GM04503 (cell line): ENCODE measurements at regions not wholly inside any gene's neighbourhood (a gene's known extent, or its start where the extent isn't known, plus 50 kb on each side); places are given as distances from the start of the nearest gene placed in this dataset.
"Not testable (repeated sequence)": the region's sequence is repeated elsewhere in the genome, so short reads cannot be mapped to it uniquely, and the experiment has no call there.

ENCODE experiments used
- DNase-seq: peaks from one replicate; pipeline ENCODE4 v3.0.0-alpha.2; 2012; ENCODE audit warnings: low read depth

DNA sequence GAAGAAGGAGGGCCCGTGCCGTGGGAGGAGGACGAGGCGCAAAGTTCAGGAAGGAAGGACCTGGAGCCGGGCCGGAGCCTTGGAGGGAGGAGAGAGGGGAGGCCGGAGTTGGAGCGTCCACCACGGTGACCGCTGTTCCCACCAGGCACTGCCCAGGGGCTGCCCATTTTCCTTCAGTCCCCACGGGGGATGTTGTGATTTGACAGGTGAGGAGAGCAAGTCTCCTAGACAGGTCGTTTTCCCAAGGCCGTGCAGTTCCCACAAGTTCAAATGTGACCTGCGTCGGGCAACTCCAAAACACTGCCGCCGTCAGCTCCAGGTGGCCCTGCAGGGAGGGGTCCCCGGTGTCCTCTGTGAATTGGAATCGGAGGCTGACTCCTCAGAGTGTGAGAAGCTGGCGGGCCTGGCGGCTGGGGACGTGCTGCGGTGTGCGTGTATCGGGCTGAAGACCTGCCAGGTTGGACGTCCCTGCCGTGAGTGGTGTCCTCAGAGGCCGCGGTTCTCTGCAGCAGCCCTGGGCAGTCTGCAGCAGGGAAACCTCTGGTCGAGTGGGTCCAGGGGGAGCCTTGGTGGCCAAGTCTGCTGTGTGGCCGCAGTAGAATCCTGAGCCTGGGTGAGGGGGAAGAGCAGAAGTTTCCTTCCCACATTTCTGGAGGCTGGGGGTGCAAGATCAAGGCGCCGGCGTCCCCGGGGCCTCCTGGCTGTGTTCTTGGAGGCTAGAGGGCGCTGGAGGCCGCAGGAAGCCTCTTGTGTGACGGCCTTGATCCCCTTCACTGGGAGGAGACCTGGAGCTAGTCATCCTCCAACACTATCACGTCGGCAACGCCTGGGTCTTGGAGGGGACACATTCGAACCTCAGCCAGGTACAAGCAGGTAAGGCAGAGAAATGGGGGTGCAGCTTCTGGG is 115.1 kb upstream of the FRMD1 start:
- no peak for DNase-seq

DNA sequence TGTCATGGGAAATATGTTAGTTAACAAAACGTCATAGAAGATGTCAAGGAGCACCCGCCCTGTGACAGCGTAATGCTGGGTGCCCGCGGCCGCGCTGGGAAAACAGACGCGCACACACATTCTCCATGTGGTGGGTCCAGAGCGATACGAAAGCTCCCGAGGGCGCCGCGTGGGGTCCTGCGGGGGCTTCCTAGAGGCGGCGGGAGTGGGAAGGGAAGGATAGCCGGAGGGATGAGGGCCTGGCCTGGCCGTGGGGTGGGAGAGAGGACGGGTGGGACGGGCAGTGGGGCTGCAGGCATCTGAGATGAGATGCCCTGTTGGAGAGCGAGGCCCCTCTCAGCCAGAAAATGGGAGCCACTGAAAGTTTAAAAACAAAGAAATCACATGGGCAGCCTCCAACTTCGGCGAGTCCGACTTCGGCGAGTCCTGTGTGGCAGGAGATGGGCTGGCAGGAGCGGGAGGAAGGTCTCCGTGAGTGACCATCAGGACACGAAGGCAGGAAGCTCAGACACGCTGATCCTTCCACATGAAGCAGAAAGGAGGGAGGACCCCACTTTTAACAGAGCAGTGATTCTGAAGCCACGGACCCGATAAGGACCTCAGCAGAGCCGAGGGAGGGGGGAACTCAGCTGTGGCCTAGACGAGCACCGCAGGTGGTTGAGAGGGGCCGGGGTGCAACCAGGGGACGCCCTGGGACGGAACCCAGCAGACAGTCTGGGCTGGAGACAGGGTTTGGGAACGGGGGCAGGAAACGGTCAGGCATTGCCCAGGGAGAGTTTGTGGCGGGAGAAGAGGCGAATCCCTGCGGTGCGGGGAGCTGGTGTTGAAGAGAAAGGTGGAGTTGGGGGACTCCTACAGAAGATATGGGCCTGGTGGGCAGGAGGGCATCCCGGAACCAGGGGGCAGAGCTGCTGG is 114.1 kb upstream of the FRMD1 start:
- no peak for DNase-seq

DNA sequence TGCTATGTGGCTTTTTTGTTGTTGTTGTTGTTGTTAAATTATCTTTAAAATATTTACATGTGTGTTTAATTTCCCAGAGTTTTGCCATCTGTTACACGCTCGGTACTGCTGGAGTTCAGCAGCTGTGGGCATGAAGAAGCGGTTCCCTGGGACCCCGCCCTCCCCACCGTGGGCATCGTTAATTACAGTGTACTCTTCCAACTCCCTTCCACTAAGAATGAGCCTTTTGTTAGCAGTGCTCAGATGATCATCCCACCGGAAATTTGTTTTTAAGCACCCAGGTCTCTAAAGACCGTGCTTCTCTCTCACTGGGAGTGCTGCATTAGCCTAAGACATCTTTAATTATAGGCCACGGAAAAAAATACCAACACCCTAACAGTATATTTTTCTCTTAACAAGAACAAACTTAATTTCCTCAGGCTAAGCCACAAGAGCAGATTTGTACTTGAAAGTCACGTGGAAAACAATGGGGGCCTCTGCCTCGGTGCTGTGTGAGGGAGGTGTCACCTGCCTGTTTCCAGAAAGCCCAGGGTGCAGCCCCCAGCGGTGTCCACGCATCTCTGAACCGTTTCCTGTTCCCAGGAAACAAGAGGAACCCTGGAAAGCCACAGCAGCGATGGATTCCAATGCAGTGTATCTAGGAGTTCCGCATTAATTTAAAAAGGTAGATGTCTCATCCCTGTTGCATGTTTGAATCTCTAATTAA is 113.3 kb upstream of the FRMD1 start:
- DNase-seq: no peak

DNA sequence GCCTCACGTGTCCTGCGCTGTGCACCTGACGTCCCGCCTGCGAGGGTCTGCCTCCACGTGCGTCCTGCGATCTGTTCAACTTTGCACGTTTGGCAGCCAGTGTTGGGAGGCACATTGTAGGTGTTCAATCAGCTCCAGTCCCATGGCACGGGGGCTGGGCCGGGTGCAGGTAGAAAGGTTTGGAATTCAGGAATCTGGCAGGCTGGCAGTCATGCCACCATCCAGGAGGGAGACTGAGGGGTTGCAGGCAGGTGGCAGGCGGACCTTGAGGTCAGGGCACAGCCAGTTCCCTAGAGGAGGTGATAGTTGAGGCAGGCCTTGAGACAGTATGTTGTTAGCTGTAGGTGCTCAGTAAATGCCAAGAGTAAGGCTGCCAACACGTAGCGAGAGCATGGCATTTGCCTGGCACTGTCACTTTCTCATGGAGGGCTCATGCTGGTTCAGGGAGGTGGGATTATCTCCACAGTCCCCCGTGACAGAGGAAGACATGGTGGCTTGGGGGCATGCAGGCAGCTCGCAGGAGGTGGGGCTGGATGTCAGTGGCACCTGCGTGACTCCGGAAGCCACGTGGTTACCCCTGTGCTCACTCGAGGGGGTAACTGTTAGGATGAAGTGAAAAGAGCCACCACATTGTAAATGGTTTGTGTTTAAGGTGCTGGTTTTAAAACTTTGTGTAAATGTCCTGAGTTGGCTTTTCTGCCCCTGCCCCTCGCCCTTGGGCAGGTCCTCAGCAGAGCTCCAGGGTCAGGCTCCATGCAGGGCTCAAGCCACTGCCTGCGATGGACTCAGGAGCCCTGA is 111.8 kb upstream of the FRMD1 start:
- DNase-seq: no peak

DNA sequence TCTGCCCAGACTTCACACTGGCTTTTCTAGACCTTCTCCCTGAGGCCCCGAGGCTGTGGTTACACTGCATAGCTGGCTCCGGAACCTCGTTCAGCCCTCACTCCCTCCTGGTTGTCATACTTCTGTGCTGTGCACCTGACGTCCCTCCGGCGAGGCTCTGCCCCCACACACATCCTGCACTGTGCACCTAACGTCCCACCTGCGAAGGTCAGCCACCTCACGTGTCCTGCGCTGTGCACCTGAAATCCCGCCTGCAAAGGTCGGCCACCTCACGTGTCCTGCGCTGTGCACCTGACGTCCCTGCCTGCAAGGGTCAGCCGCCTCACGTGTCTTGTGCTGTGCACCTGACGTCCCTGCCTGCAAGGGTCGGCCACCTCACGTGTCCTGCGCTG is 111.0 kb upstream of the FRMD1 start:
- no peak for DNase-seq

DNA sequence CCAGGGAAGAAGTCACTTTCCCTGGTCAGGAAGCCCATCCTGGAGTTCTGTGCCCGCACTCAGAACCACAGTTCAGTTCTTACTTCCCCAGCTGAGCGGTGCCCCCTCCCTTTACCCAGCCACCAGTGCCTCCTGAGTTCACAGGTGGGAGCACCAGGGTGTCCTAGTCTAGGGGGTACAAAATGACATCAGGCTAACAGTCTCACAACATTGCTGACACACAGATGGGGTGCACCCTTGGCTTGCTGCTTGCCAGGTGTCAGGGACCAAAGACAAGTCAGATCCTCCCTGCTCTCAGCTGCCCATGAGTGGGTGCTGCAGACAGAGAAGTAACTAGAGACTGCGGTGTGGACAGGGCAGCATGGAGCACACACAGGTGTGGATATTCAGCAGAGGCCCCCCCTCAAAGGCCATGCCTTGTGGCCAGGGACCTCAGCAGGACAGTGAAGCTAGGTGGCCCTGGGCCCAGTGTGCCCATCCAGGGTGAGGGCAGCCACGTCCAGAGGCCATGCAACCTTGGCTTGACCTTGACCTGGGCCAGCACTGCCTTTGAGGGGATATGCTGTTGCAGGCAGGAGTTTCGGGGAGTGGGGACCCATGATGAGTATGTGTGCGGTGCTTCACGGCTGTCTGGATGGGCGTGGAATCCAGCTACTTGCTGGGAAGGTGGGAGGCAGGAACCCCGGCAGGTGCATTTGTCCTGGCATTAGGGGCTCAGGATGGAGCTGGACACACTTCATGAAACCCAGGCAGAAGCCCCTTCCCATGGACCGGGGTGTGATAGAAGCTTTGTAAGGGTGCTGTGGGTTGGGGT is 110.4 kb upstream of the FRMD1 start:
- no peak for DNase-seq

DNA sequence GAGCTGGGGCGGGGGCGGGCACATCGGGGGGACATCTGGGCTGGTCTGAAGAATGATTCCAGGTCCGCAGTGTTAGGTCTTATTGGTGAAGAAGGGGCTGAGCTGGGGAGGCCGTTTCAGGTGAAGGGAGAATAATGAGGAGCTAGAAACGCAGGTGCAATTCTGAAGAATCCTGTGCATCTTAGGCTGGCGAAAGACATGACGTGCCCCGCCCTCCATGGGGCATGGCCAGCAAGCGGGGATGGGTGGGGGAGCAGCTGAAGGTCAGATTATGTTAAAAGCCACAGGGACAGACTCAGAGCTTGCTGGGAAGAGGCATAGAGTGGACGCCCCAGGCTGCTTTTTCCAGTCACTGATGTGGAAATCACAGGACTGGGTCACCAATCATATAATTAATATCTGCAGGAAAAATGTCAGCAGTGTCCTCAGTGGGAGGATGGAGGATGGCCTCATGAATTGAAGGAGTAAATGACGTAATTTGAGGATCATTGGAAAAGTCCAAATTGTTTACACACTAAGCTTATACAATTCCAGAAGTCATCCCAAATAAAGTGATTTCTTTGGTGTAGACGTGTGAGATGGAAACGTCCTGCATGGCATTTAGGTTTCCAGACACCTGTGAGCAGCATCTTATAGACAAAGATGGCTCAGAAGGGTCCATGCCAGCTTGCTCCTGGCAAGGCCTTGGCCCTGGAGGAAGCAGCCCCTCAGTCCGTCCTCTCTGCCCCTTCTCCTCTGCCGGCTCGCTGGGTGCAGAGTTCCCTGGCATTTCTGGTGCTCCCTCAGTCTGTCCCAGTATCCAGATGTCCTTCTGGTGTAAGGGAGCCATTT is 109.6 kb upstream of the FRMD1 start:
- no peak for DNase-seq

DNA sequence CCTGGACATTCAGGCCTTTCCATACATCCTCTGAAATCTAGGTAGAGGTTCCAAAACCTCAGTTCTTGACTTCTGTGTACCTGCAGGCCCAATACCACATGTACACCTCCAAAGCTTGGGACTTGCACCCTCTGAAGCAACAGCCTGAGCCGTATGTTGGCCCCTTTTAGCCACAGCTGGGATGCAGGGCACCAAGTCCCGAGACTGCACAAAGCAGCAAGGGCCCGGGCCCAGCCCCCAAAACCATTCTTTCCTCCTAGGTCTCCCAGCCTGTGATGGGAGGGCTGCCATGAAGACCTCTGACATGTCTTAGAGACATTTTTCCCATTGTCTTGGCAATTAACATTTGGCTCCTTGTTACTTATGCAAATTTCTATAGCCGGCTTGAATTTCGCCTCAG is 107.4 kb upstream of the FRMD1 start:
- no peak for DNase-seq

DNA sequence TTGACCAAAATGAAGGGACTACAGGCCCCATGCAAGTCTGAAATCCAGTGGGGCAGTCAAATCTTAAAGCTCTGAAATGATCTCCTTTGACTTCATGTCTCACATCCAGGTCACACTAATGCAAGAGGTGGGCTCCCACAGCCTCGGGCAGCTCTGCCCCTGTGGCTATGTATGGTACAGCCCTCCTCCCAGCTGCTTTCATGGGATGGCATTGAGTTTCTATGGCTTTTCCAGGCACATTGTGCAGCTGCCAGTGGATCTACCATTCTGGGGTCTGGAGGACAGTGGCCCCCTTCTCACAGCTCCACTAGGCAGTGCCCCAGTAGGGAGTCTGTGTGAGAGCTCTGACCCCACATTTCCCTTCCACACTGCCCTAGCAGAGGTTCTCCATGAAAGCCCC is 107.0 kb upstream of the FRMD1 start:
- not testable (repeated sequence) for DNase-seq

DNA sequence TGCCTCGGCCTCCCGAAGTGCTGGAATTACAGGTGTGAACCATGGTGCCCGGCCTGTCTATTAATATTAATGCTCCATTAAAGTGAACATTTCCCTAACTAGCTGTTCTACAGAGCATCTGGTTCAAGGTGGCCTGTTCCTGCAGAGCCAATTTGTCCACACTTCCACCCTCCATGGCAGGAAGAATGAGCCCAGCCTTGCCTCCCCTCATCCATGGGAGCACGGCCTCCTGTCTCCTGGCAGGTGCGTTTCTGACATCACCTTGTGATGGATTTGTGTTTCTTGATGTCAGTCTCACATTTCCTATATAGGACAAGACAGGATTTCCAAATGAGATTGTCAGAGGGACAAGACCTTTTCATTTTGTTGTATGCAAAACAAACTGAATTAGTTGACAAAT is 105.7 kb upstream of the FRMD1 start:
- no peak for DNase-seq

DNA sequence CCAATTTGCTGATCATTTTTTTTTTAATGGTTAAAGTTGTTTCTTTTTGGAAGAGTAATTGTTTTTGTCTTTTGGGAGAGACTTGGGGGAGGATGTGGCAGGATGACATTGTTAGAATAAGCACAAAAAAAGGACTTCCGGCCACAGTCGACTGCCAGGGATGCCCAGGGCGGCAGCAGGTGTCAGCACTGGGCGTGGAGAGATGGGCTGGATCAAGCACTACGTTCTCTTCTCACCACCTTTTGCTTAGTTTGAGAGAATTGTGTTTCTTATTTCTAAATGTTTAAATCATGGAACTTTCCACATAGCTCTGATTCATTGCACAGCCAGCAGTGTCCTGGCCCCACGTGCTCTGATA is 104.6 kb upstream of the FRMD1 start:
- no peak for DNase-seq

DNA sequence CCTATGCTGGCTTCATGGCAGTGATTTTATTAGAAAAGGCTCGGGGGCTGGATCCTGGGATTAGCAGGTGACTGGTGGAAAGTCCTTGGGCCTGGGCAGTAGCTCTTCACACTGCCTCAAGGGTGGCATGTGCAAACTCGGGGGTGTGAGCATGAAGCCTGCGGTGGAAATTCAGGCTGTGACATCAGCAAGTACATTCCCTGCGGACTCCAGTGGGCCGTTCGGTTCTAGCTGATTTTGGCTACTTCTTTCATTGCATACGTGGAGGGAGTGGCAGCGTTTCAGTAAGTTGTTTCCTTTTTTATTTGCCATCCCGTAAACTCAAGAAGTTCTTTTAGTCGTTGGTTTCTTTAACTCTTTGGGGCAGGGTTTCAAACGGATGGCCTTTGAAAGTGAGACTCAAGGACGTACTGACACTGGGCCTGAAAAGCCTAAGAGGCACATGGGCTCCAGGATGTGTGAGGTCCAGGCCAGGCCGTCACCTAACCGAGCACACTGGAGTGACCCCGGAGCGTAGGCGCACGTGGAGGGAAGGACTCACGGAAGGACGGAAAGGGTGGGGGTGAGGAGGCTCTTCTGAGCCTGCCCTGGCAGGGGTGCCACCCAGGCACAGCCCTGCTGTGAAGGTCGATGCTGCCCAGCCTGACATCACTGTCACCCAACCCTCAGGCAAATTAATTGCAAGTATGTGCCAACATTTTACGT is 104.0 kb upstream of the FRMD1 start:
- DNase-seq: no peak

DNA sequence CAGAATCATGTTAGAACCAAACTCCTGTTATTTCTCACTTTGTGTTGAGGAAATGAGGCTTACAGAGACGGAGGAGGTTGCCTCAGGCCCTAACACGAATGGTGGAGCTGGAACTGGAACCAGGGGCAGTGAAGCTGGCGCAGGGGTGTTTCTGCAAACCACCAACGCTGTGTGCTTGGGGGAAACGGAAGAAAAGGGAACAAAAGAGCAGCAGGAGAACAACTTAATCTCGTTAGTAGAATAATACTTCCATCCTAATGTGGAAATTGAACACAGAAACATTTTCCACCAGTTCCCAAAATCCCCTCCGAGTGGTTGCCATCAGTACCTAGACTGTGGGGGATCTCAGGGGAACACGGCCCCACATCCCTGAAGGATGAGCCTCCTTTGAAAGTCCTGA is 103.4 kb upstream of the FRMD1 start:
- DNase-seq: no peak

DNA sequence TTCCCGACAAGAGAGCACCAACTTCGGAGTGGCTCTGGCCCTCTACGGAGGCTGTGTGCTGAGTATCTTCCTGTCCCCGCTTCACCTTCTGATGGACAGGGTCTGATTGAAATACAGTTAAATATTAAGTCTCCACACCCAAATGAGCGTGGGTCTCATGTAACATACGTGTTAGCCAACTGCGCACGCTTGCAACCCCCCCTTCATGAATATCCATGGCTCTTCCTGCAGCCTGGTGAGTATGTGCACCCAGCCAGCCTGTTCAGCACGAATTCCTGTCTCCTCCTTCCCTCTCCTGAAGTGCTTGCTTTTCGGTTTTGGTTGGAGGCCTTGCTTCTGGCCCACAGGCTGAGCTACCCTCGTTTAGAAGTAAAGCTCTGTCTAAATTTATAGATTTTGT is 102.9 kb upstream of the FRMD1 start:
- DNase-seq: no peak

DNA sequence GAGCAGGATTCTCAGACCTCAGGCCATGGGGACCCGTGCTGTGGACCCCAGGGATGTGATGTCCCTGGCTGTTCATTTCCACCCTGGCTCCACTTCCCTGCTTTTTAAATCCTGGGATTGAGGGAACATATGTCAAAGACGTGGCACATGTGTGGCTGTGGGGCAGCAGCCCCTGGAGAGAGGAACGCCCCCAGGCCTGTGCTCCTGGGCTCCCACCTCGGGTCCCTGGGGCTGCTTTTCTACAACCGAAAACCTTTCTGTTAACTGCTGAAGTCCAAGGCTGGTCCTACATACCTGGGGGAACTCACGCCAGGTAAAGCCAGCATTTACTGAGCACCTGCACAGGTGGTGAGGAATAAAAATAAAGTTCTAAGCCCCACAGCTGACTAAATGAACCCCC is 102.3 kb upstream of the FRMD1 start:
- no peak for DNase-seq

DNA sequence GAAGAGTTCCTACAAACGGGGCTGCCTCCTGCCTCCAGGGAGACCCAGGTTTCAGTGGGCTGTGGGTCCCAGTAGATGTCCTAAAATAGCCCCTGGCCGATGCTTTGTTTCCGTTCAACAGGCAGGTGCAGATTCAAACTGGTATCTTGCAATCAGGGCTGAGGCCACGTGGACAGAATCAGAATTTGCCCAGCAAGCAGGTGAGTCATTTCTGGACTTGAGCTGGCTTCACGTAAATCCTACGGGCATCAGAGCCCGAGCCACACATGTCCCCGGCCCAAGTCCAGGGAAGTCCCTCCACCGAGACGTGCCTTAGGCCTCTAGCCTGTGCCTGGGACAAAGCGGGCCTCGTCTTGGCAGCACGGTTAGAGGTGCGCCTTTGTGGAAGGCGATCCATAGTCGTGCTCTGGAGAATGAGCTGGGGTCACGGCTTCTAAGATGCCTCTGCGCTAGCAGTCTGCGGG is 101.6 kb upstream of the FRMD1 start:
- DNase-seq: no peak

DNA sequence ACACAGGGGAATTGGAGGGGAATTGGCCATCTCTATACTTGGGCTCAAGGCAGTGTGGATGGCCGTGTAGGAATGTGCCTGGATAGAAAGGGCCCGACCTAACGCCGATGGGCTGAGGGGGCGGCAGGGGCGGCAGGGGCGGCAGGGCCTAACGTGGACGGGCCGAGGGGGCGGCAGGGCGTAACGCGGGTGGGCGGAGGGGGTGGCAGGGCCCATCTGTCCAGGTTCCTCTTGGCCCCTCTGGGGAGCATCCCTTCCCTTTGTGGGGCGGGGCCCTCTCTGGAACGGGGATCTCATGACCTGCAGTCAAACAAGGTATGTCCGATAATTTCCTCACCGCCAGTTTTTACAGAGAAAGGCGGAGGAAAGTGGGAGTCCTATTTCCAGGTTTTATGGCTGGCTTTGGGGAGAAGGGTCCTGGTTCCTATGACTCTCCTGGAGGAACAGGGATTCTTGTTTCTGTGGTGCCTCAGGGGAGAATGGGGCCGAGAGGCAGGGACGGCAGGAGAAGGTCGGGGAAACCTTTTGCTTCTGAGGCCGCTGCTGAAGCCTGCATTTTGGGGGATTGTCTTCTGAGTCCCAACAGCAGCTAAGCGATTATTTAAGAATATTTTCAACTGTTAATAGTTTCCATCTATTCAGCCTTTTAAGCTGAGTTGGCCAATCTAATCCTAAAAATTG is 100.8 kb upstream of the FRMD1 start:
- no peak for DNase-seq

DNA sequence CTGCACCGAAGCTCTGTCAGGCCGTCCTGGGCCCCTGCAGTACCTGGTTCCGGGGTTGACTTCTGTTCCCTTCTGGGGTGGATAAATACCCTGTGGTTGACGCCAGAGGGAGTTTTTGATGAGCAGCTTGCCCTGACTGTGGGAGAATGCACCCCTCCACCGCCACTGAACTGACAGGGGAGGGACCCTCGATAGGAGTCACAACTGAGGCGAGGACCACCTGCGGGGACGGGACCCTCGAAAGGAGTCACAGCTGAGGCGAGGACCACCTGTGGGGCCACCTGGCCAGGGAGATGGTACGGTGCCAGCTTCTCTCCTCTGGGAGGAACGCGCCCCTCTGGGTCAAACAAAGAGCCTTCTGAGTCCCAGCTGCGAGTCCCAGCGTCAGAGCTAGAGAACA is 100.1 kb upstream of the FRMD1 start:
- no peak for DNase-seq
